H1 (cell line): ENCODE measurements at regions not wholly inside any gene's neighbourhood (a gene's known extent, or its start where the extent isn't known, plus 50 kb on each side); places are given as distances from the start of the nearest gene placed in this dataset.

Experiments
- CTCF ChIA-PET: fragments of 300-600 bp; sonication (Branson Sonifier 250); formaldehyde crosslinking; loops from one replicate; lab custom pipeline; 2021; ENCODE audit not compliant: partially characterized antibody; lab: Charles Lee
- POLR2A ChIA-PET: fragments of 300-600 bp; sonication (Branson Sonifier 250); formaldehyde crosslinking; loops from one replicate; lab custom pipeline; 2021; ENCODE audit warnings: inconsistent platforms; ENCODE audit not compliant: partially characterized antibody; lab: Charles Lee
- DNase-seq, 2 experiments: peaks; one replicate each; pipeline versions ENCODE4 v3.0.0 to v3.0.0-alpha.2; 2010 to 2022; ENCODE audit warnings: low spot score in 2 of 2, low read depth in 1 of 2, mixed read lengths in 1 of 2
- FAIRE-seq: peaks from 2 replicates; lab custom pipeline; 2011; peaks lifted over from hg19 to GRCh38; lab: Jason Lieb, UNC
- H2AFZ ChIP-seq: 2 replicates; pipeline ENCODE4 v1.8.1; 2012; ENCODE audit warnings: low read length, inconsistent platforms
- H2AK5ac ChIP-seq: 2 replicates; pipeline ENCODE4 v1.6.1; 2013; ENCODE audit warnings: low read depth, low read length
- H2BK120ac ChIP-seq: replicated peaks from 2 replicates; pipeline ENCODE3; 2013; ENCODE audit warnings: low read depth, low read length, inconsistent platforms
- H2BK12ac ChIP-seq: 2 replicates; pipeline ENCODE4 v1.6.1; 2013; ENCODE audit warnings: low read depth, low read length
- H2BK15ac ChIP-seq: 2 replicates; pipeline ENCODE4 v1.6.1; 2013; ENCODE audit warnings: low read length
- H2BK20ac ChIP-seq: 2 replicates; pipeline ENCODE4 v1.6.1; 2013; ENCODE audit warnings: low read length
- H2BK5ac ChIP-seq: 2 replicates; pipeline ENCODE4 v1.6.1; 2013; ENCODE audit warnings: low read depth, low read length
- H3K14ac ChIP-seq: 2 replicates; pipeline ENCODE4 v1.6.1; 2013; ENCODE audit warnings: inconsistent platforms; ENCODE audit not compliant: insufficient read length
- H3K18ac ChIP-seq: 2 replicates; pipeline ENCODE4 v1.6.1; 2013; ENCODE audit warnings: low read length; ENCODE audit errors: extremely low read depth
- H3K23ac ChIP-seq: 2 replicates; pipeline ENCODE4 v1.6.1; 2013; ENCODE audit warnings: inconsistent platforms; ENCODE audit not compliant: insufficient read length
- H3K23me2 ChIP-seq: 2 replicates; pipeline ENCODE4 v1.6.1; 2013; ENCODE audit warnings: low read depth, low read length
- H3K27ac ChIP-seq: 2 replicates; pipeline ENCODE4 v1.6.1; 2011; ENCODE audit warnings: low read depth, low read length, inconsistent platforms
- H3K27me3 ChIP-seq, 4 experiments: replicated peaks in 1 of 4; 1 replicate in 1 of 4; 2 replicates in 3 of 4; pipeline versions ENCODE4 v1.6.1 to v1.8.1; 2011 to 2013; ENCODE audit warnings: low read length in 3 of 4, mild to moderate bottlenecking in 3 of 4, inconsistent platforms in 2 of 4, mixed read lengths in 2 of 4, moderate library complexity in 1 of 4; ENCODE audit not compliant: control insufficient read depth in 3 of 4, insufficient read depth in 3 of 4; ENCODE audit errors: extremely low read depth in 1 of 4
- H3K36me3 ChIP-seq, 4 experiments: 2 replicates each; pipeline versions ENCODE4 v1.6.1 to v1.8.1; 2011 to 2013; ENCODE audit warnings: mild to moderate bottlenecking in 4 of 4, low read length in 3 of 4, moderate library complexity in 2 of 4, control low read depth in 1 of 4, inconsistent platforms in 1 of 4; ENCODE audit not compliant: insufficient read depth in 4 of 4, control insufficient read depth in 2 of 4
- H3K4ac ChIP-seq: replicated peaks from 2 replicates; pipeline ENCODE3; 2013; ENCODE audit warnings: low read length, low read depth, mixed read lengths, inconsistent platforms; ENCODE audit not compliant: insufficient read length
- H3K4me1 ChIP-seq, 4 experiments: replicated peaks in 1 of 4; 1 replicate in 1 of 4; 2 replicates in 3 of 4; pipeline versions ENCODE4 v1.6.1 to v1.8.1; 2011 to 2013; ENCODE audit warnings: low read length in 3 of 4, inconsistent platforms in 2 of 4, mixed read lengths in 1 of 4; ENCODE audit not compliant: insufficient read depth in 4 of 4, control insufficient read depth in 3 of 4
- H3K4me2 ChIP-seq, 2 experiments: 2 replicates each; pipeline versions ENCODE4 v1.6.1 to v1.8.1; 2011 to 2013; ENCODE audit warnings: low read depth in 2 of 2, low read length in 2 of 2, control low read depth in 1 of 2, inconsistent platforms in 1 of 2, mild to moderate bottlenecking in 1 of 2; ENCODE audit not compliant: insufficient read depth in 1 of 2
- H3K4me3 ChIP-seq, 4 experiments: fragments of 200-600, 300-600 bp in 1 of 4; sonication (generic), shearing (Covaris generic), sonication (Bioruptor Twin) in 1 of 4; 2 replicates each; pipeline versions ENCODE4 v1.5.1 to v1.8.1; 2011 to 2016; ENCODE audit warnings: low read length in 4 of 4, low read depth in 3 of 4, control low read depth in 2 of 4, inconsistent platforms in 2 of 4, mild to moderate bottlenecking in 2 of 4, mixed read lengths in 1 of 4, moderate library complexity in 1 of 4; ENCODE audit not compliant: insufficient read depth in 2 of 4; ENCODE audit errors: extremely low read depth in 1 of 4
- H3K56ac ChIP-seq: replicated peaks from 2 replicates; pipeline ENCODE3; 2013; ENCODE audit warnings: low read depth, mild to moderate bottlenecking, mixed read lengths, low read length, inconsistent platforms; ENCODE audit not compliant: insufficient read length
- H3K79me1 ChIP-seq: 2 replicates; pipeline ENCODE4 v1.6.1; 2013; ENCODE audit warnings: low read depth, low read length, control low read depth
- H3K79me2 ChIP-seq, 2 experiments: 2 replicates each; pipeline versions ENCODE4 v1.6.1 to v1.8.1; 2012 to 2013; ENCODE audit warnings: low read length in 2 of 2, mild to moderate bottlenecking in 2 of 2, inconsistent platforms in 1 of 2; ENCODE audit not compliant: insufficient read depth in 2 of 2, control insufficient read depth in 1 of 2
- H3K9ac ChIP-seq, 4 experiments: replicated peaks in 1 of 4; 1 replicate in 1 of 4; 2 replicates in 3 of 4; pipeline versions ENCODE4 v1.6.1 to v1.8.1; 2011 to 2013; ENCODE audit warnings: low read depth in 3 of 4, low read length in 3 of 4, control low read depth in 2 of 4, mild to moderate bottlenecking in 2 of 4, moderate library complexity in 2 of 4, inconsistent platforms in 1 of 4; ENCODE audit errors: extremely low read depth in 1 of 4
- H3K9me3 ChIP-seq, 2 experiments: 2 replicates each; pipeline versions ENCODE4 v1.6.1 to v1.8.1; 2012 to 2013; ENCODE audit warnings: mild to moderate bottlenecking in 2 of 2, moderate library complexity in 2 of 2, control low read depth in 1 of 2, inconsistent platforms in 1 of 2, low read depth in 1 of 2, low read length in 1 of 2, mixed read lengths in 1 of 2; ENCODE audit not compliant: insufficient read depth in 2 of 2
- H4K20me1 ChIP-seq, 2 experiments: replicated peaks in 1 of 2; 2 replicates each; pipeline versions ENCODE3 to v1.8.1; 2011 to 2013; ENCODE audit warnings: inconsistent platforms in 2 of 2, low read length in 2 of 2, mild to moderate bottlenecking in 1 of 2; ENCODE audit not compliant: insufficient read depth in 2 of 2, control insufficient read depth in 1 of 2
- H4K5ac ChIP-seq: 2 replicates; pipeline ENCODE4 v1.6.1; 2013; ENCODE audit warnings: low read length, low read depth, mixed read lengths, inconsistent platforms; ENCODE audit not compliant: insufficient read length
- H4K8ac ChIP-seq: 2 replicates; pipeline ENCODE4 v1.8.0; 2013; ENCODE audit warnings: mild to moderate bottlenecking, moderate library complexity, low read length, inconsistent platforms; ENCODE audit not compliant: insufficient read depth; ENCODE audit errors: extremely low read depth
- H4K91ac ChIP-seq: replicated peaks from 2 replicates; pipeline ENCODE3; 2013; ENCODE audit warnings: low read length, mixed read lengths, inconsistent platforms; ENCODE audit not compliant: insufficient read length
- BACH1 ChIP-seq: IDR thresholded peaks from 2 replicates; pipeline ENCODE4 v1.6.1; 2012; ENCODE audit warnings: low read length, improper control_type of control experiment
- CBX5 ChIP-seq: fragments of 300-800, 300-1000 bp; sonication (generic); IDR thresholded peaks from 2 replicates; pipeline ENCODE4 v1.7.1; 2016; ENCODE audit warnings: antibody characterized with exemption, low read length, low read depth
- CBX8 ChIP-seq: fragments of 300-800, 300-1000 bp; sonication (generic); IDR thresholded peaks from 2 replicates; pipeline ENCODE4 v1.7.1; 2016; ENCODE audit warnings: low read depth, low read length, borderline replicate concordance
- CHD1 ChIP-seq: IDR thresholded peaks from 2 replicates; pipeline ENCODE4 v1.6.1; 2012; ENCODE audit warnings: low read depth, low read length, improper control_type of control experiment
- CTBP2 ChIP-seq: IDR thresholded peaks from 2 replicates; pipeline ENCODE4 v1.7.0; 2011; ENCODE audit warnings: borderline replicate concordance, mild to moderate bottlenecking, moderate library complexity, mixed read lengths, low read length; ENCODE audit not compliant: insufficient read depth, insufficient read length
- NANOG ChIP-seq: IDR thresholded peaks from 2 replicates; pipeline ENCODE4 v1.6.1; 2011; ENCODE audit warnings: low read length, low read depth, mild to moderate bottlenecking, inconsistent platforms; ENCODE audit not compliant: insufficient read depth, poor library complexity, severe bottlenecking
- RNF2 ChIP-seq: fragments of 200-900, 300-1000 bp; sonication (generic); IDR thresholded peaks from 2 replicates; pipeline ENCODE4 v1.7.1; 2016; ENCODE audit warnings: borderline replicate concordance, low read depth, mild to moderate bottlenecking, antibody characterized with exemption, low read length; ENCODE audit not compliant: poor library complexity, severe bottlenecking; ENCODE audit errors: missing control alignments
- SIRT6 ChIP-seq: IDR thresholded peaks from one replicate; pipeline ENCODE4 v1.7.1; 2012; ENCODE audit warnings: low read length, inconsistent platforms
- SP4 ChIP-seq: IDR thresholded peaks from 2 replicates; pipeline ENCODE4 v1.6.1; 2012; ENCODE audit warnings: low read length, inconsistent platforms
- SUZ12 ChIP-seq: fragments of 200-600 bp; sonication (generic); IDR thresholded peaks from 2 replicates; pipeline ENCODE4 v1.6.1; 2012; ENCODE audit warnings: mild to moderate bottlenecking, inconsistent platforms, low read length, moderate library complexity, mixed read lengths
- TAF1 ChIP-seq: IDR thresholded peaks from 2 replicates; pipeline ENCODE4 v1.6.1; 2011; ENCODE audit warnings: mild to moderate bottlenecking, low read depth, low read length
- WGBS, 2 experiments: shearing (Covaris generic) in 1 of 2; methylation state at CpG; one replicate each; pipeline versions ENCODE4 v1.1.6 to v1.1.7; 2013 to 2015; ENCODE audit warnings: low lambda C conversion rate in 2 of 2, mixed read lengths in 2 of 2, inconsistent platforms in 1 of 2, low coverage in 1 of 2, missing lambda C conversion rate in 1 of 2; ENCODE audit not compliant: insufficient replicate concordance in 2 of 2, insufficient coverage in 1 of 2, insufficient read length in 1 of 2; ENCODE audit errors: extremely low coverage in 1 of 2, missing lambda C conversion rate in 1 of 2; 5-methylcytosine and 5-hydroxymethylcytosine counted together

GRCh38 chr2:126599062-126599461 is 56.9 kb upstream of the GYPC start:
- 66% methylated on average over 2 of the region's 2 CpGs; no CpG with 5 or more reads in 1 of the 2 experiments for WGBS, 2 experiments
- peaks cover 0 to 3% of the 10 kb centered on the region in 2 experiments; a peak in 1 of 4 replicates for H3K9me3 ChIP-seq
- no peak overlapping the region for H4K91ac ChIP-seq
- H3K18ac ChIP-seq = no peak overlapping the region
- H2AFZ ChIP-seq = no peak overlapping the region
- H3K4me1 ChIP-seq = no peaks in the 10 kb centered on the region
- H2BK120ac ChIP-seq = no peak overlapping the region
- POLR2A ChIA-PET = no interaction called here
- no peaks in the 10 kb centered on the region for H3K27me3 ChIP-seq
- no peaks in the 10 kb centered on the region; a peak in 1 of 8 replicates for H3K36me3 ChIP-seq
- H3K56ac ChIP-seq = no peak overlapping the region
- H3K27ac ChIP-seq = no peak overlapping the region
- H3K9ac ChIP-seq = no peak overlapping the region
- H3K4ac ChIP-seq = no peak overlapping the region
- H2BK5ac ChIP-seq = no peak overlapping the region
- no peaks in the 10 kb centered on the region for H3K79me1 ChIP-seq
- H3K4me2 ChIP-seq = no peak overlapping the region
- no peak overlapping the region for H4K8ac ChIP-seq
- no peak overlapping the region for H2BK20ac ChIP-seq
- no peak overlapping the region for H2BK15ac ChIP-seq
- TF ChIP-seq TAF1 (no peak), SP4 (no peak), SUZ12 (no peak), CTBP2 (no peak), RNF2 (no peak), CHD1 (no peak), CBX5 (no peak), NANOG (no peak), SIRT6 (no peak), BACH1 (no peak), CBX8 (no peak)
- CTCF ChIA-PET = interaction anchor here (0.5 kb wide), 1 partner anchor 36 kb away, joined by 3 read pairs; no protein-coding TSS in a partner anchor
- FAIRE-seq = no peak
- no peaks in the 10 kb centered on the region for H3K79me2 ChIP-seq
- no peak overlapping the region for H3K4me3 ChIP-seq
- no peak overlapping the region for H2AK5ac ChIP-seq
- no peak overlapping the region for H3K23ac ChIP-seq
- no peak overlapping the region for H4K5ac ChIP-seq
- no peaks in the 10 kb centered on the region for H3K23me2 ChIP-seq
- no peaks in the 10 kb centered on the region for H4K20me1 ChIP-seq
- no peak overlapping the region for H2BK12ac ChIP-seq
- DNase-seq = no peak
- H3K14ac ChIP-seq = no peak overlapping the region
